ENCODE measurements at regions not wholly inside any gene's neighbourhood (a gene's known extent, or its start where the extent isn't known, plus 50 kb on each side); places are given as distances from the start of the nearest gene placed in this dataset.

DNA sequence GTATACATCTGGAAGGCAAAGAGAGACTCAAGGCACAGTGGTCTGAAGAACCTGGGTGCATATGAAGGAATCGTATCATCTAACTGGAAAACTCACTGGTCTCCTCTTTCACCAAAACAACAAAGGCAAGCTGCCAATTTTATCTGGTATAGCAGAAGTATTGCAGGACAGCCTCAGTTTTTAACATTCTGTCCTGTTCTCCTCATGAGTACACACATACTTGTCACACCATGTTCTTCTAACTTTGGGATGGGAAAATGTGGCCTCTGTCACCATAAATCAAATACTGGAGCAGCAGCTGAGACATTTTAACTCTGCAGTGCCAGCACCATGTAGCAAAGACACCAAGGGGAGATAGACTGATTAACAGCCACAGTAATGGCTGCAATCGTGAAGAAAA lies 199.1 kb upstream of the CNR1 start:
- H3K4me3 ChIP-seq (ENCODE audit: low read length): no peak overlapping the region
- no peak overlapping the region for H3K27ac ChIP-seq (ENCODE audit: low read length)
- H4K20me1 ChIP-seq (ENCODE audit: insufficient read depth, low read length): no peaks in the 10 kb centered on the region
- TF ChIP-seq EZH2 (optimal IDR thresholded peaks at IDR 0.05; ENCODE audit: low read depth, low read length): no peak
- no peak for TF ChIP-seq EZH2phosphoT487 (IDR thresholded peaks at IDR 0.05; ENCODE audit: low read length)
- TF ChIP-seq, protein P1, sequence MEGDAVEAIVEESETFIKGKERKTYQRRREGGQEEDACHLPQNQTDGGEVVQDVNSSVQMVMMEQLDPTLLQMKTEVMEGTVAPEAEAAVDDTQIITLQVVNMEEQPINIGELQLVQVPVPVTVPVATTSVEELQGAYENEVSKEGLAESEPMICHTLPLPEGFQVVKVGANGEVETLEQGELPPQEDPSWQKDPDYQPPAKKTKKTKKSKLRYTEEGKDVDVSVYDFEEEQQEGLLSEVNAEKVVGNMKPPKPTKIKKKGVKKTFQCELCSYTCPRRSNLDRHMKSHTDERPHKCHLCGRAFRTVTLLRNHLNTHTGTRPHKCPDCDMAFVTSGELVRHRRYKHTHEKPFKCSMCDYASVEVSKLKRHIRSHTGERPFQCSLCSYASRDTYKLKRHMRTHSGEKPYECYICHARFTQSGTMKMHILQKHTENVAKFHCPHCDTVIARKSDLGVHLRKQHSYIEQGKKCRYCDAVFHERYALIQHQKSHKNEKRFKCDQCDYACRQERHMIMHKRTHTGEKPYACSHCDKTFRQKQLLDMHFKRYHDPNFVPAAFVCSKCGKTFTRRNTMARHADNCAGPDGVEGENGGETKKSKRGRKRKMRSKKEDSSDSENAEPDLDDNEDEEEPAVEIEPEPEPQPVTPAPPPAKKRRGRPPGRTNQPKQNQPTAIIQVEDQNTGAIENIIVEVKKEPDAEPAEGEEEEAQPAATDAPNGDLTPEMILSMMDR (IDR thresholded peaks at IDR 0.05; ENCODE audit: low read length): no peak
- H2AFZ ChIP-seq (ENCODE audit: low read length): no peak overlapping the region
- no peak for DNase-seq
- H3K79me2 ChIP-seq (ENCODE audit: low read length): no peaks in the 10 kb centered on the region
- no peaks in the 10 kb centered on the region for H3K9me3 ChIP-seq (replicated peaks; ENCODE audit: insufficient read depth, low read length)
- no peaks in the 10 kb centered on the region for H3K4me1 ChIP-seq (ENCODE audit: low read length)
- no peak overlapping the region for H3K9ac ChIP-seq (ENCODE audit: low read length)
- no peaks in the 10 kb centered on the region for H3K27me3 ChIP-seq (replicated peaks; ENCODE audit: insufficient read depth, low read length)
- no peaks in the 10 kb centered on the region for H3K9me2 ChIP-seq (replicated peaks; ENCODE audit: insufficient read depth, low read length)
- no peaks in the 10 kb centered on the region for H3K36me3 ChIP-seq (replicated peaks; ENCODE audit: insufficient read depth, low read length)
- H3F3A ChIP-seq (ENCODE audit: insufficient read depth, low read length): no peaks in the 10 kb centered on the region
- H3K4me2 ChIP-seq (ENCODE audit: low read depth, low read length): no peak overlapping the region

DNA sequence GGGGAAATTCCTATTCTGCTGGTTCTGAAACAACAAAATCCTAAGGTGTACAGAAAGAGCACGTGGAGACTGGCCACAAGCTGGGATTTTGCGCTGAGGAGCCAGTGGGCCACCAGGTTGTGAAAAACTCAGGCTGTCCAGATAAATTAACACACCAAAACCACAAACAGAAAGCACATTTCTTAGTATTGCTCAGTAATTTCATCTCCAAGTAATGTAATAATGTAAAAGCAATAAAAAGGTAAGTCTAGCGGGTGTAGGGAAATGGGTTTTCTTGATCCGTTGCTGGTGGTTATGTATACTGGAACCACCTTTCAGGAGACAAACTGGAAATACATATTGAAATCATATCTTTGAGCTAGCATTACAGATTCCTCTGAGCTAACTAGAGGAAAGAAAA lies 195.6 kb upstream of the CNR1 start:
- H3K9me3 ChIP-seq (replicated peaks; ENCODE audit: insufficient read depth, low read length): no peaks in the 10 kb centered on the region

DNA sequence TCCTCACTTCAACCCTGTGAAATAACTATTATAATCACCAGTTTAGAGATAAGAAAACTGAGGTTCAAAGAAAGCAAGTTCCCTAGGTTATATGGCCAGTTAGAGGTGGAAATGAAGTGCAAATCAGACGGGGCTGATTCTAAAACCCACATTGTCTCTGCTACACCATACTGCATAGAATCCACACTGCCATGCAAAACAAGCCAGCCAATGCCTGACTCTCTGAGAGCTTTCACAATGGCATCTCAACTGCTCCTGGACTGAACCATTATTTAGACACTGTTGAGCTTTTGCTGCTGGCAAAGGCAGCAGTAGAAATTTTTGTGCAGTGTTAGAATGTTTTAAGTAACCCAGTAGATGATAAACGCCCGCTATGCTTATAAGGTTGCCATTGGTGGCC lies 195.2 kb upstream of the CNR1 start:
- Histone ChIP-seq H3K4me3 (ENCODE audit: low read length) (no peak overlapping the region), H3K9me2 (replicated peaks; ENCODE audit: insufficient read depth, low read length) (no peaks in the 10 kb centered on the region), H3K79me2 (ENCODE audit: low read length) (no peaks in the 10 kb centered on the region), H2AFZ (ENCODE audit: low read length) (no peak overlapping the region), H3K9me3 (replicated peaks; ENCODE audit: insufficient read depth, low read length) (no peaks in the 10 kb centered on the region), H3K36me3 (replicated peaks; ENCODE audit: insufficient read depth, low read length) (no peaks in the 10 kb centered on the region), H3K27me3 (replicated peaks; ENCODE audit: insufficient read depth, low read length) (no peaks in the 10 kb centered on the region), H3K27ac (ENCODE audit: low read length) (no peak overlapping the region), H3K4me1 (ENCODE audit: low read length) (no peaks in the 10 kb centered on the region), H3K4me2 (ENCODE audit: low read depth, low read length) (no peak overlapping the region), H3F3A (ENCODE audit: insufficient read depth, low read length) (no peaks in the 10 kb centered on the region), H3K9ac (ENCODE audit: low read length) (no peak overlapping the region), H4K20me1 (ENCODE audit: insufficient read depth, low read length) (no peaks in the 10 kb centered on the region)
- DNase-seq: no peak
- TF ChIP-seq, protein P1 (IDR thresholded peaks at IDR 0.05; ENCODE audit: low read length): no peak
- TF ChIP-seq EZH2 (optimal IDR thresholded peaks at IDR 0.05; ENCODE audit: low read depth, low read length) (no peak), EZH2phosphoT487 (IDR thresholded peaks at IDR 0.05; ENCODE audit: low read length) (no peak)

More for the DNA sequence above, 195.6 kb upstream of the CNR1 start:
- no peaks in the 10 kb centered on the region for H3K79me2 ChIP-seq (ENCODE audit: low read length)
- DNase-seq: no peak
- no peak overlapping the region for H3K4me2 ChIP-seq (ENCODE audit: low read depth, low read length)
- no peak overlapping the region for H3K9ac ChIP-seq (ENCODE audit: low read length)
- no peak overlapping the region for H3K4me3 ChIP-seq (ENCODE audit: low read length)
- no peak for TF ChIP-seq EZH2 (optimal IDR thresholded peaks at IDR 0.05; ENCODE audit: low read depth, low read length)
- TF ChIP-seq, protein P1 (IDR thresholded peaks at IDR 0.05; ENCODE audit: low read length): no peak
- no peak for TF ChIP-seq EZH2phosphoT487 (IDR thresholded peaks at IDR 0.05; ENCODE audit: low read length)
- no peak overlapping the region for H2AFZ ChIP-seq (ENCODE audit: low read length)
- H3K4me1 ChIP-seq (ENCODE audit: low read length): no peaks in the 10 kb centered on the region
- no peaks in the 10 kb centered on the region for H3K36me3 ChIP-seq (replicated peaks; ENCODE audit: insufficient read depth, low read length)
- H3K27me3 ChIP-seq (replicated peaks; ENCODE audit: insufficient read depth, low read length): no peaks in the 10 kb centered on the region
- no peaks in the 10 kb centered on the region for H3K9me2 ChIP-seq (replicated peaks; ENCODE audit: insufficient read depth, low read length)
- no peaks in the 10 kb centered on the region for H4K20me1 ChIP-seq (ENCODE audit: insufficient read depth, low read length)
- no peaks in the 10 kb centered on the region for H3F3A ChIP-seq (ENCODE audit: insufficient read depth, low read length)
- no peak overlapping the region for H3K27ac ChIP-seq (ENCODE audit: low read length)

Data from MM.1S (cell line).